22Rv1 (cell line): ENCODE measurements at regions not wholly inside any gene's neighbourhood (a gene's known extent, or its start where the extent isn't known, plus 50 kb on each side); places are given as distances from the start of the nearest gene placed in this dataset.

Source experiments
- H3K27ac ChIP-seq: fragments of 450-650 bp; 2 replicates; pipeline ENCODE4 v1.5.1; 2017
- ZFX ChIP-seq: fragments of 450-650 bp; IDR thresholded peaks from 2 replicates; pipeline ENCODE4 v1.6.1; 2017; ENCODE audit warnings: antibody characterized with exemption, borderline replicate concordance
- TF ChIP-seq, protein P1 (sequence below): fragments of 450-650 bp; IDR thresholded peaks from 2 replicates; pipeline ENCODE4 v1.5.1; 2017; ENCODE audit warnings: mild to moderate bottlenecking

DNA sequence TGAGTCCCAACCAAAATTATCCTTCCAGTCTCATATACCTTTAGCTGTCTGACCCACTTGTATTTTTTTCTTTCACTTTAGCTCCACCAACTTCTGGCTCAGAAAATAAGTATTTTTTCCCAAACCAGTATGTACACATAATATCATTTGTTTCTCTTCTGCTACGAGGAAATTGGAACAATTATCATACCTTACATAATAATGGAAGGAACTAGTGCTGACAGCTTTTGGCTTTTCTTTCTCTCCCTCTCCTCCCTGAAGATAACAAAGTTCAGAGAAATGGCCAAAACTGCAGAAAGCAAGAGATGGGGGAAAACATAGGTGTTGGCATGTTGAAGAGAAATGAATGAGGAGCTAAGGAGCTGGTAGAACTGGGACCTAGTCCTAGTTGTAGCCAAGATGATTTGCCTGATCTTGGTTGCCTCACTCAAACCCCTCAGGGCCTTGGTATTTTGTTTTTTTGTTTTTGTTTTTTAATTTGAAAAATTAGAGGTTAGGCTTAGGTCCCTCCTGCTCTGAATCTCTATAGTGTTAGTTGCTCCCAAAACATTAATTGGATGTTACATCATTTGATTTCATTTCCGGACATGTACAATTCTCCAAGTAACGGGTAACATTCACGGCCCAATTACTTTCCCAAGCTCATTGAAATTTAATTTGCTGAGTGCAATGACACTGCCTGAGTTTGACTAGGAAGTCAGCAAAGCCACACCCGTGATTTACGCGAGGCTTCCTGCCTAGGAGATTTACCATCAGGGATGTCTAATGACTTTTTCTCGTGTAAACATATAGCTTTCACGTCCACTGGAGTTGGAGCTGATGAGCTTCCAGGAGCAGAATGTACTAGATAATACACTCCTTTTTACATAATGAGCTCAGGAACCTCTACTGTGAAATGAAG, 291.6 kb downstream of the TLE1 start:
- TF ChIP-seq, protein P1, sequence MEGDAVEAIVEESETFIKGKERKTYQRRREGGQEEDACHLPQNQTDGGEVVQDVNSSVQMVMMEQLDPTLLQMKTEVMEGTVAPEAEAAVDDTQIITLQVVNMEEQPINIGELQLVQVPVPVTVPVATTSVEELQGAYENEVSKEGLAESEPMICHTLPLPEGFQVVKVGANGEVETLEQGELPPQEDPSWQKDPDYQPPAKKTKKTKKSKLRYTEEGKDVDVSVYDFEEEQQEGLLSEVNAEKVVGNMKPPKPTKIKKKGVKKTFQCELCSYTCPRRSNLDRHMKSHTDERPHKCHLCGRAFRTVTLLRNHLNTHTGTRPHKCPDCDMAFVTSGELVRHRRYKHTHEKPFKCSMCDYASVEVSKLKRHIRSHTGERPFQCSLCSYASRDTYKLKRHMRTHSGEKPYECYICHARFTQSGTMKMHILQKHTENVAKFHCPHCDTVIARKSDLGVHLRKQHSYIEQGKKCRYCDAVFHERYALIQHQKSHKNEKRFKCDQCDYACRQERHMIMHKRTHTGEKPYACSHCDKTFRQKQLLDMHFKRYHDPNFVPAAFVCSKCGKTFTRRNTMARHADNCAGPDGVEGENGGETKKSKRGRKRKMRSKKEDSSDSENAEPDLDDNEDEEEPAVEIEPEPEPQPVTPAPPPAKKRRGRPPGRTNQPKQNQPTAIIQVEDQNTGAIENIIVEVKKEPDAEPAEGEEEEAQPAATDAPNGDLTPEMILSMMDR: no peak
- TF ChIP-seq ZFX: no peak
- H3K27ac ChIP-seq: no peak overlapping the region

DNA sequence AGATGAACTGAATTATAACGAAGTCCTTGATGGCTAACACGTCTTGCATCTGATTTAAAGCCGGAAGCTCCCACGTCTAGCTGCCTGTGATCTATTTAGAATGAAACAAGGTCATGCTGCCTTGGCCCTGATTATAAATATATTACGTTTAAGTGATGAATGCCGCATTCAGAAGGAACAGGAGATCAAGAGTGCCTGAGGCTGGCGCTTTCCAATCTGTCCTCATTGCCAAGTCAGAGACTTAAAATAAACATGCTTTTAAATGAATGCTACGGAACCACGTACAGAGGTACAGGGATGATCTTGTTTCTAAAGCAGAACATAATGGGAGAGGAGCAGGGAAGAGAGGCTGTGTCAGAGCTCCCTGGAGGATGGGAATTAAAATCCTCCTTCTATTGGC, 292.8 kb downstream of the TLE1 start:
- TF ChIP-seq, protein P1: no peak
- TF ChIP-seq ZFX: no peak
- no peak overlapping the region for H3K27ac ChIP-seq

DNA sequence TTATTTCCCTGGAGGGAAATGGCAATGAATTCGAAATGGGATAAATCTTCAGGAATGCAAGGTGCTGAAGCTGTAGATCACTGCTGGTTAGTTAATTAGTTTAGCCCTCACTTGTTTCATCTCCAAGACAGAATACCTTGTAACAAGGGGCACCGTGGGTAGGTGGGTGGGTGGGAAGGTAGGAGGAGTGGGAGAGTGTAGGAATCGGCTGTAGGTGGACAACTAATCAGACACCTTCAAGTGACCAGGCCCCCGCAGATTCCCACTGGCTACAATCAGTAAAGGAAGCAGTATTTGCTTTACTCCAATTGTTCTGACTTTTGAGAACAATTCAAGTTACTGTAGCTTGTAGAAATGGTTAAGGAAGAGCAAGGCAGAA, 293.7 kb downstream of the TLE1 start:
- TF ChIP-seq ZFX: no peak
- TF ChIP-seq, protein P1: no peak
- H3K27ac ChIP-seq: no peak overlapping the region

DNA sequence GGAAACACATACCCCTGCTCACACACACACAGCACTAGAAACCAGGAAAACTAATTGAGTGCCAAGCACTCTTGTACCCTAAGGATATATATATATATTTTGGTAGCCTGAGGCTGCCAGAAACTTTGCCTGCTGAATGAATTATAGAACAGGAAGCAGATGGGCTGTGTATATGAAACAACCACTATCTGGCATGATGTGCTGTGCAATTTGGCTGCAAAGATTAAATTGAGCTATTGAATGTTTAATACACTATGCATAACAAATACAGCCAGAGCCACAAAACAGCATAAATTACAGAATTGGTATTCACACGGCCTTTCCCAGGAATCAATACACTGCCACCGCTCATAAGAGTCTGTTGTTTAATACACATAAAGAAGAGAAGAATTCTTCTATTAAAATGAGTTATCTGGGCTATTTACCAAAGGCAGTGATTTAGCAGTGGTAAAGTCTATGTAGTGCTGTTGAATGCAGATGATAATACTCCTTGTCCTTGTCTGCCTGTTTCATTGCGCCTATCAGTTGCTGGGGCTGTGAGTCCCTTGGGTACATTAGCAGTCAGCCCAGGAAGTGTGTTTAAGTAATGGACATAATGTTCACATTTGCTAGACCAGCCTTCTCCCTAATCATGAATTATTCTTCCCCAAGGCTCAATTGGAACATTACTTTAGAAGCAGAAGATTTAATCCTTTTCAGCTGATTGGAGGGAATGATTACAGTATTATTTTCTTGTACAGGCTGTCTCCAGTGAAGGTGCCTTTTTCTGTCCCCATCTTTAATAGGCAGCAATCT, 294.3 kb downstream of the TLE1 start:
- no peak for TF ChIP-seq ZFX
- TF ChIP-seq, protein P1: no peak
- H3K27ac ChIP-seq: no peak overlapping the region

DNA sequence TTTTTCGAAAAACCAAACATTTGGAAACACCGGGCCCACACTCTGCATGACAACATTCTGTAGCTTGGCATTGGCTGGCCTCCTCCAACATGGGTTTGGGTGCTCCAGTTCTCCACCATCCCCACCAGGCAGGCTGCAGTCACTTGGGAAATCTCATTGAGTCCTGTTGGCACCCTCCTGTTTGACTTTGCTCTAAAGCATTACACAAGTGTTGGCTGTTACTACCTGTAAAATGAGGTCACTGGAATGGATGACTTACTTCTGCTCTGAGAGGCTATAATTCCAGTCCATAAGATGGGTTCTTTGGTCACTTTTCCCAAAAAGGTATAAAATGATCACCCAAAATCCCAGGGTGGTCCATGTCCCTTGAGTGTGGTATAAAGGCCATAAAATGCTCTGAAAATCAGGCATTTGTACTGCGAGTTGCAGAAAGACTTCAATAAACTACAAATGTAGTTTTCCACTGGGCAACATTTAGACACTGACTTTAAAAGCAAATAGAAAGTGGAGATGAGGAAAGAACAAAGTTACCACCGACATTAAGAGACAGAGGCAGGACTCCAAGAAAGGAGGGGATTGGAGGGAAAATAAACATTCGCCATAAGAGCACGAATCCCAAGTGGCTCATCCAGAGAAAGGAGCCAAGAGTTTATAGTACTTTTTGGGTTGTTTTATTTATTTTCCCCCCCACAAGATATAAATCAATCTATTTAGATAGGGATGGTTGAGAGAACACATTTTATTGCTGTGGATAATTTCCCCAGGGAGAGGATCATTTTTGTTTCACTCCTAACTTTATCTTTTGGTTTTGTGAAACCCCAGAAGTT, 295.1 kb downstream of the TLE1 start:
- TF ChIP-seq ZFX: no peak
- TF ChIP-seq, protein P1: no peak
- H3K27ac ChIP-seq: no peak overlapping the region

DNA sequence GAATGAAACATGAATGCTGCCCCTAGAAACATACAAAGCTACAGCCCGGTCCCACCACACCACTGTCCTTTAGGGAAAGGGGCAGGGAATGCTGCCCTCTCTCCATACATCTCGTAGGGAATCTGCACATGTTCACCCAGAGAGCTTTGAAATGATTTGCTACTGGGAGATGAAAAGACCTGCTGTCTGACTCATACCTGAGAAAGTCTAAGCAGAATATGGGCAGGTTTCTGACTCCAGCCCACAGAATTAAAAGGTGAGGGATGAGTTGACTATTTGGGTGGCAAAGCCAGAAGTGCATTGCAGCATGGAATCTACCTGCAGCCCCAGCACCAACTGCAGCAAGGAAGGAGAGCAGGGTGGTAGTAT, 297.9 kb downstream of the TLE1 start:
- TF ChIP-seq, protein P1: no peak
- no peak for TF ChIP-seq ZFX
- H3K27ac ChIP-seq: no peak overlapping the region
